Heart right ventricle (tissue), 16 donors: ENCODE measurements at regions not wholly inside any gene's neighbourhood (a gene's known extent, or its start where the extent isn't known, plus 50 kb on each side); places are given as distances from the start of the nearest gene placed in this dataset.

Source experiments
- ATAC-seq, 8 donors: fragments of 200-7000 bp; cut with Tn5 transposase; one replicate each; pipeline ENCODE4 v1.9.1; 2020; ENCODE audit warnings: mild to moderate bottlenecking in 8 of 8, moderate library complexity in 8 of 8, moderate number of reproducible peaks in 1 of 8
- DNase-seq, 2 donors: peaks; one replicate each; pipeline ENCODE4 v3.0.0-alpha.2; 2020
- H3K27ac ChIP-seq, 10 donors: fragments of 200-600 bp; sonication (generic) in 2 of 10; one replicate each; pipeline versions ENCODE4 v1.5.0 to v1.8.0; 2020 to 2022; ENCODE audit warnings: mild to moderate bottlenecking in 3 of 10
- H3K27me3 ChIP-seq, 7 donors: fragments of 200-600 bp; one replicate each; pipeline ENCODE4 v1.8.0; 2021 to 2022; ENCODE audit warnings: mild to moderate bottlenecking in 2 of 7
- H3K36me3 ChIP-seq, 9 donors: fragments of 200-600 bp; sonication (generic) in 1 of 9; one replicate each; pipeline versions ENCODE4 v1.5.0 to v1.8.0; 2020 to 2022; ENCODE audit warnings: mild to moderate bottlenecking in 2 of 9
- H3K4me1 ChIP-seq, 9 donors: fragments of 200-600 bp; sonication (generic) in 1 of 9; one replicate each; pipeline versions ENCODE4 v1.5.0 to v1.8.0; 2020 to 2022; ENCODE audit warnings: mild to moderate bottlenecking in 4 of 9
- H3K4me3 ChIP-seq, 10 donors: fragments of 200-600 bp; sonication (generic) in 2 of 10; one replicate each; pipeline versions ENCODE4 v1.5.0 to v1.8.0; 2020 to 2022; ENCODE audit warnings: mild to moderate bottlenecking in 7 of 10, moderate library complexity in 2 of 10
- H3K9me3 ChIP-seq, 11 donors: fragments of 200-600 bp in 10 of 11; sonication (generic) in 2 of 11; one replicate each; pipeline versions ENCODE4 v1.5.0 to v1.8.0; 2013 to 2022; ENCODE audit warnings: mild to moderate bottlenecking in 2 of 11, control low read depth in 1 of 11, moderate library complexity in 1 of 11
- CTCF ChIP-seq, 9 donors: fragments of 200-600 bp; sonication (generic) in 2 of 9; IDR thresholded peaks; one replicate each; pipeline versions ENCODE4 v1.5.0 to v1.8.0; 2021 to 2022; ENCODE audit warnings: antibody characterized with exemption in 9 of 9, mild to moderate bottlenecking in 5 of 9, moderate library complexity in 1 of 9
- WGBS, 2 donors: extraction: QIAGEN DNeasy Blood & Tissue Kit; methylation state at CpG; one replicate each; pipeline ENCODE4 v1.1.7; 2013; ENCODE audit warnings: inconsistent platforms in 1 of 2; 5-methylcytosine and 5-hydroxymethylcytosine counted together
- intact Hi-C, 10 donors: fragments of 100-400 bp; cut with DNase I; formaldehyde crosslinking; loops; one replicate each; pipeline versions ENCODE4 v1.11.1 to v1.14.2; 2022
- donor health status: Arrhythmogenic right ventricular cardiomyopathy.
- donor health status: ischemic (EF 13 %, LVEDD 7.1; RV severe dilation, severe dysfunction).
- donor health status: healthy with polysubstance abuse.
- donor health status: DM: no; HTN: yes; CAD: no.
- donor health status: DM: no; HTN: no; CAD: no.
- donor health status: ischemic (EF 25% LVEDD 6.9; RV normal size, moderate dysfunction).
- donor health status: ischemic (EF 25% LVEDD 5.7; RV mildly dilated, moderate dysfunction).
- donor health status: healthy.
- donor health status: DM: yes; HTN: yes; CAD: no.
- donor health status: Ischemic cardiomyopathy.
- donor health status: ischemic (EF 35%, LVEDD 5.7; RV mildly dilated, moderate dysfunction).
- donor health status: nonischemic (EF 11% LVEDD 7.7; RV severe dilation, severe dysfunction).
- donor health status: DM: yes; HTN: yes; CAD: no.
- donor health status: PGD.
- donor health status: ischemic (EF 29% LVEDD 5.4; RV normal size, mild dysfunction).
- donor health status: nonischemic (EF 23%, LVEDD 6.1; RV moderate dilation, normal function).

GRCh38 chr14:85315733-85316290 lies 214.1 kb upstream of the FLRT2 start:
- no peak overlapping the region for H3K27ac ChIP-seq
- intact Hi-C loops: no loop called here
- no peak overlapping the region for H3K4me3 ChIP-seq
- no peaks in the 10 kb centered on the region for H3K9me3 ChIP-seq
- H3K27me3 ChIP-seq: peaks cover 0 to 5% (median 0%) of the 10 kb centered on the region in 7 donors
- H3K36me3 ChIP-seq: no peaks in the 10 kb centered on the region
- WGBS, 2 donors: 74 to 78% methylated on average over 5 of the region's 5 CpGs
- ATAC-seq: no peak
- TF ChIP-seq CTCF (IDR thresholded peaks at IDR 0.05): no peak
- no peak for DNase-seq
- H3K4me1 ChIP-seq: peaks cover 0 to 8% (median 4%) of the 10 kb centered on the region in 9 donors

- H3K4me3 ChIP-seq: no peak overlapping the region
- H3K4me1 ChIP-seq: peaks cover 0 to 8% (median 4%) of the 10 kb centered on the region in 9 donors
- peaks cover 0 to 3% (median 0%) of the 10 kb centered on the region in 11 donors for H3K9me3 ChIP-seq
- ATAC-seq: no peak
- no peaks in the 10 kb centered on the region for H3K36me3 ChIP-seq
- H3K27me3 ChIP-seq: peaks cover 0 to 5% (median 0%) of the 10 kb centered on the region in 7 donors
- intact Hi-C loops: no loop called here
- no peak overlapping the region for H3K27ac ChIP-seq
- WGBS, 2 donors: 82 to 84% methylated on average over 2 of the region's 2 CpGs
- no peak for TF ChIP-seq CTCF (IDR thresholded peaks at IDR 0.05)
- no peak for DNase-seq
Measured at GRCh38 chr14:85316701-85317410, 213.1 kb upstream of the FLRT2 start.

- H3K27me3 ChIP-seq: peaks cover 0 to 5% (median 0%) of the 10 kb centered on the region in 7 donors
- H3K27ac ChIP-seq: no peak overlapping the region
- WGBS, 2 donors: 91% methylated on average over 3 of the region's 3 CpGs
- no peak for DNase-seq
- intact Hi-C loops: no loop called here
- H3K4me3 ChIP-seq: no peak overlapping the region
- ATAC-seq: no peak
- TF ChIP-seq CTCF (IDR thresholded peaks at IDR 0.05): no peak
- peaks cover 0 to 3% (median 0%) of the 10 kb centered on the region in 11 donors for H3K9me3 ChIP-seq
- no peaks in the 10 kb centered on the region for H3K36me3 ChIP-seq
- peaks cover 0 to 8% (median 4%) of the 10 kb centered on the region in 9 donors for H3K4me1 ChIP-seq
Measured at GRCh38 chr14:85317491-85318021, 212.4 kb upstream of the FLRT2 start.

- ATAC-seq (no peak), DNase-seq (no peak)
- Histone ChIP-seq H3K36me3 (no peaks in the 10 kb centered on the region), H3K4me3 (no peak overlapping the region), H3K4me1 (peaks cover 0 to 8% (median 4%) of the 10 kb centered on the region in 9 donors), H3K27ac (no peak overlapping the region), H3K9me3 (peaks cover 0 to 3% (median 0%) of the 10 kb centered on the region in 11 donors), H3K27me3 (peaks cover 0 to 5% (median 0%) of the 10 kb centered on the region in 7 donors)
- TF ChIP-seq CTCF (IDR thresholded peaks at IDR 0.05): no peak
- WGBS, 2 donors: 89 to 90% methylated on average over 5 of the region's 5 CpGs
- intact Hi-C loops: no loop called here
Measured at GRCh38 chr14:85319101-85319500, 210.8 kb upstream of the FLRT2 start.
